MM.1S (cell line): ENCODE measurements at regions not wholly inside any gene's neighbourhood (a gene's known extent, or its start where the extent isn't known, plus 50 kb on each side); places are given as distances from the start of the nearest gene placed in this dataset.
"Not testable (repeated sequence)": the region's sequence is repeated elsewhere in the genome, so short reads cannot be mapped to it uniquely, and the experiment has no call there.

Experiments used
- EZH2 ChIP-seq: fragments of 300-600 bp; sonication (generic); optimal IDR thresholded peaks from 2 replicates; pipeline ENCODE3; 2017; ENCODE audit warnings: low read depth, mild to moderate bottlenecking, antibody characterized with exemption, low read length, mixed read lengths
- TF ChIP-seq, protein P1 (sequence below): fragments of 300-600 bp; sonication (generic); IDR thresholded peaks from 2 replicates; pipeline ENCODE4 v1.5.1; 2016; ENCODE audit warnings: antibody characterized with exemption, low read length, mixed read lengths

GRCh38 chr16:75881280-75881679, 155.0 kb upstream of the CPHXL start:
- TF ChIP-seq, protein P1, sequence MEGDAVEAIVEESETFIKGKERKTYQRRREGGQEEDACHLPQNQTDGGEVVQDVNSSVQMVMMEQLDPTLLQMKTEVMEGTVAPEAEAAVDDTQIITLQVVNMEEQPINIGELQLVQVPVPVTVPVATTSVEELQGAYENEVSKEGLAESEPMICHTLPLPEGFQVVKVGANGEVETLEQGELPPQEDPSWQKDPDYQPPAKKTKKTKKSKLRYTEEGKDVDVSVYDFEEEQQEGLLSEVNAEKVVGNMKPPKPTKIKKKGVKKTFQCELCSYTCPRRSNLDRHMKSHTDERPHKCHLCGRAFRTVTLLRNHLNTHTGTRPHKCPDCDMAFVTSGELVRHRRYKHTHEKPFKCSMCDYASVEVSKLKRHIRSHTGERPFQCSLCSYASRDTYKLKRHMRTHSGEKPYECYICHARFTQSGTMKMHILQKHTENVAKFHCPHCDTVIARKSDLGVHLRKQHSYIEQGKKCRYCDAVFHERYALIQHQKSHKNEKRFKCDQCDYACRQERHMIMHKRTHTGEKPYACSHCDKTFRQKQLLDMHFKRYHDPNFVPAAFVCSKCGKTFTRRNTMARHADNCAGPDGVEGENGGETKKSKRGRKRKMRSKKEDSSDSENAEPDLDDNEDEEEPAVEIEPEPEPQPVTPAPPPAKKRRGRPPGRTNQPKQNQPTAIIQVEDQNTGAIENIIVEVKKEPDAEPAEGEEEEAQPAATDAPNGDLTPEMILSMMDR, result not testable (repeated sequence)
- not testable (repeated sequence) for TF ChIP-seq EZH2
